Adrenal gland (tissue), 5 donors: ENCODE measurements at regions not wholly inside any gene's neighbourhood (a gene's known extent, or its start where the extent isn't known, plus 50 kb on each side); places are given as distances from the start of the nearest gene placed in this dataset.

ENCODE experiments used
- POLR2A ChIP-seq, 2 donors: fragments of 450-650 bp; IDR thresholded peaks; one replicate each; pipeline ENCODE4 v1.6.1; 2017; ENCODE audit warnings: antibody characterized with exemption in 2 of 2, mild to moderate bottlenecking in 2 of 2, moderate library complexity in 1 of 2
- TF ChIP-seq, protein P1 (sequence below), 6 experiments: fragments of 450-650 bp in 4 of 6; fragments of 200-600 bp in 2 of 6; sonication (generic) in 1 of 6; IDR thresholded peaks; 1 replicate in 5 of 6; 2 replicates in 1 of 6; pipeline versions ENCODE4 v1.5.1 to v1.8.0; 2016 to 2021; ENCODE audit warnings: antibody characterized with exemption in 6 of 6, mild to moderate bottlenecking in 2 of 6, moderate library complexity in 1 of 6
- donor health status: DM: no; HTN: no; CAD: no.

- TF ChIP-seq, protein P1, sequence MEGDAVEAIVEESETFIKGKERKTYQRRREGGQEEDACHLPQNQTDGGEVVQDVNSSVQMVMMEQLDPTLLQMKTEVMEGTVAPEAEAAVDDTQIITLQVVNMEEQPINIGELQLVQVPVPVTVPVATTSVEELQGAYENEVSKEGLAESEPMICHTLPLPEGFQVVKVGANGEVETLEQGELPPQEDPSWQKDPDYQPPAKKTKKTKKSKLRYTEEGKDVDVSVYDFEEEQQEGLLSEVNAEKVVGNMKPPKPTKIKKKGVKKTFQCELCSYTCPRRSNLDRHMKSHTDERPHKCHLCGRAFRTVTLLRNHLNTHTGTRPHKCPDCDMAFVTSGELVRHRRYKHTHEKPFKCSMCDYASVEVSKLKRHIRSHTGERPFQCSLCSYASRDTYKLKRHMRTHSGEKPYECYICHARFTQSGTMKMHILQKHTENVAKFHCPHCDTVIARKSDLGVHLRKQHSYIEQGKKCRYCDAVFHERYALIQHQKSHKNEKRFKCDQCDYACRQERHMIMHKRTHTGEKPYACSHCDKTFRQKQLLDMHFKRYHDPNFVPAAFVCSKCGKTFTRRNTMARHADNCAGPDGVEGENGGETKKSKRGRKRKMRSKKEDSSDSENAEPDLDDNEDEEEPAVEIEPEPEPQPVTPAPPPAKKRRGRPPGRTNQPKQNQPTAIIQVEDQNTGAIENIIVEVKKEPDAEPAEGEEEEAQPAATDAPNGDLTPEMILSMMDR (IDR thresholded peaks at IDR 0.05) = no peak
- TF ChIP-seq POLR2A (IDR thresholded peaks at IDR 0.05) = no peak
Observed at GRCh38 chr2:33890686-33891085, 291.6 kb upstream of the FAM98A start.
